Erythroblast (primary cell): ENCODE measurements at regions not wholly inside any gene's neighbourhood (a gene's known extent, or its start where the extent isn't known, plus 50 kb on each side); places are given as distances from the start of the nearest gene placed in this dataset.

Experiments
- GATA1 ChIP-seq: IDR thresholded peaks from 2 replicates; pipeline ENCODE4 v1.6.1; 2011; ENCODE audit warnings: low read depth, mild to moderate bottlenecking, control low read depth, low read length, moderate library complexity
- POLR2A ChIP-seq: IDR thresholded peaks from 2 replicates; pipeline ENCODE4 v1.6.1; 2011; ENCODE audit warnings: mild to moderate bottlenecking, low read length

- TF ChIP-seq POLR2A (no peak), GATA1 (no peak)
These were observed 351.2 kb downstream of the CDC5L start for GRCh38 chr6:44738601-44739146.
